OCI-LY3 (cell line): ENCODE measurements at regions not wholly inside any gene's neighbourhood (a gene's known extent, or its start where the extent isn't known, plus 50 kb on each side); places are given as distances from the start of the nearest gene placed in this dataset.

Experiments
- EZH2phosphoT487 ChIP-seq: fragments of 200-600 bp; shearing (Covaris generic); IDR thresholded peaks from 2 replicates; pipeline ENCODE4 v1.6.1; 2018; ENCODE audit warnings: antibody characterized with exemption, mixed run types, low read depth
- TF ChIP-seq, protein P1 (sequence below): fragments of 200-600, 300-600 bp; sonication (generic); IDR thresholded peaks from 2 replicates; pipeline ENCODE4 v1.5.1; 2014; ENCODE audit warnings: antibody characterized with exemption, low read length, low read depth

DNA sequence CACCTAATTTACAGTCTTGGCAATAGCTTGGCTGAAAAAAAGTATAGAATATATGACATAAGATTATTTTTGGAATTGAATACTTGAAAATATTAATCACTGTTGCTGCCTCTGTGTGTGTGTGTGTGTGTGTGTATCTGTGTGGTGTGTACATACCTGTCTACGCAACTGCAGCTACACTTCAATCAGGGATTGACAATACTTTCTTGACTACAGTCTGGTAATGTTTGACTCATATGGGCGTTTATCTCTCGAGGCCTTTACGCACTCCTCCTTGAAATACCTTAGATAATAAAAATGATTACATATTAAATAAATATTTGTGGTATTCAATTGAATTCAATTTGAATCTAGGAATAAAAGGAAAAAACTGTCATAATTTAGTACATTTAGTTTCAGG is 565.2 kb downstream of the PCDH18 start:
- TF ChIP-seq, protein P1, sequence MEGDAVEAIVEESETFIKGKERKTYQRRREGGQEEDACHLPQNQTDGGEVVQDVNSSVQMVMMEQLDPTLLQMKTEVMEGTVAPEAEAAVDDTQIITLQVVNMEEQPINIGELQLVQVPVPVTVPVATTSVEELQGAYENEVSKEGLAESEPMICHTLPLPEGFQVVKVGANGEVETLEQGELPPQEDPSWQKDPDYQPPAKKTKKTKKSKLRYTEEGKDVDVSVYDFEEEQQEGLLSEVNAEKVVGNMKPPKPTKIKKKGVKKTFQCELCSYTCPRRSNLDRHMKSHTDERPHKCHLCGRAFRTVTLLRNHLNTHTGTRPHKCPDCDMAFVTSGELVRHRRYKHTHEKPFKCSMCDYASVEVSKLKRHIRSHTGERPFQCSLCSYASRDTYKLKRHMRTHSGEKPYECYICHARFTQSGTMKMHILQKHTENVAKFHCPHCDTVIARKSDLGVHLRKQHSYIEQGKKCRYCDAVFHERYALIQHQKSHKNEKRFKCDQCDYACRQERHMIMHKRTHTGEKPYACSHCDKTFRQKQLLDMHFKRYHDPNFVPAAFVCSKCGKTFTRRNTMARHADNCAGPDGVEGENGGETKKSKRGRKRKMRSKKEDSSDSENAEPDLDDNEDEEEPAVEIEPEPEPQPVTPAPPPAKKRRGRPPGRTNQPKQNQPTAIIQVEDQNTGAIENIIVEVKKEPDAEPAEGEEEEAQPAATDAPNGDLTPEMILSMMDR = no peak
- no peak for TF ChIP-seq EZH2phosphoT487
